ENCODE measurements at regions not wholly inside any gene's neighbourhood (a gene's known extent, or its start where the extent isn't known, plus 50 kb on each side); places are given as distances from the start of the nearest gene placed in this dataset.
A peak's percentile ranks its signal among the peaks of the same experiment; 100 is the strongest.
"Not testable (repeated sequence)": the region's sequence is repeated elsewhere in the genome, so short reads cannot be mapped to it uniquely, and the experiment has no call there.

DNA sequence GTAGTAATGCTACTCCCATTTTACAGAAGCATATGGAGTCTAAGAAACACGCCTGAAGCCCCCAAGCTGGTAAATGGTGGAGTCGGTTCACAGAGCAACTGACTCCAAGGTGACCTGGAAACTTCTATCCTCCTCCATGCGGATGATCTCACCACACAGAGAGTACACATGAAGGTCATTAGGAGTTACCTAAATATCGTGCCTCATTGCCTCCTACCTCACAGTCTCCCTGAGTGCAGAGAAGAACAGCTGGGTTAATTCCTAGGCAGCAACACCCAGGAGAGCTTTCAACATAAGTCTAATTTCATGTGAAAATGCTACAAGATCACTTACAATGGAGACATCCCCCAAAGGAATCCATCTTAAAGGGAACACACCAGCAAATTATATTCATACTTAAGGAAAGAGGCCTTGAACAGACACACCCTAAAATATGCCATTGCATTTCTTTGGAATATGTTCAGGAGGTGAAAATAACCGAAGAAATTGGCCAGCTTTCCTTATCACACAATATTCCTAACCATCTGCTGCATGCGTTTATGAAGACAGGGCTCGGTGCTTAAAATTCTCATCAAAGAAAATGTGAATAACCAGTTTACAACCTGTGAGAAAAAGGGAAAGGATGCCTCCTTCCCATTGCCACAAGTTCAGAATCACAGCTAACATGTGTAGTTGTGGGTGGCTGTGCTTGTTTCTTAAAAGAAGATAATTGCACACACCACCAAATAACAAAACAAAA lies 203.6 kb upstream of the NBEA start:
- TF ChIP-seq CTCF (IDR thresholded peaks at IDR 0.05) (no peak), POLR2A (IDR thresholded peaks at IDR 0.05) (no peak)
- H3K9me3 ChIP-seq, result no peaks in the 10 kb centered on the region
- H3K27ac ChIP-seq, result no peak overlapping the region
- H3K36me3 ChIP-seq, result no peaks in the 10 kb centered on the region
- no peak overlapping the region for H3K4me3 ChIP-seq
- no peaks in the 10 kb centered on the region for H3K4me1 ChIP-seq
- DNase-seq, result no peak
- no peaks in the 10 kb centered on the region for H3K27me3 ChIP-seq

- DNase-seq, H3K4me1 ChIP-seq, H3K27me3 ChIP-seq, H3K36me3 ChIP-seq, H3K27ac ChIP-seq, H3K4me3 ChIP-seq, H3K9me3 ChIP-seq: not testable (repeated sequence)
These were observed 195.0 kb upstream of the NBEA start for GRCh38 chr13:34747056-34747455.

DNA sequence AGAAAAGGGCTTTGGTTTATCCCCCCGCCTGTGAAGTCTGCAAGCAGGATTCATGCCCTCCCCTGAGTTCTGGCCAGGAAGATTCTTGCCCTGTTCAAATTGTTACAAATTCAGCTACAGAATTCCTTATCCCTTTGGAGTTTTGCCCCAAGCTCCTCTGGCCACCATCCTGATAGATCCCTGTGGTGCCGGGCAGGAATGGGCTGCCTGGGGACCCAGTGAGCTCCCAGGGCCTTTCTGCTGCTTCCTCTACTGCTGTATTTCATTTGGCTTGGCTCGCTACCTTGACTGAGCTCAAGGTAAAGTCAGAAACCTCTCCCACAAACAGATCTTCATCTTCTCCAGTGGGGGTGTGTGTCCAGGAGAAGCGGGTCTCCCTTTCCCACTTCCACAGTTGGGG lies 194.6 kb upstream of the NBEA start:
- no peaks in the 10 kb centered on the region for H3K9me3 ChIP-seq
- H3K4me3 ChIP-seq, result no peak overlapping the region
- no peaks in the 10 kb centered on the region for H3K36me3 ChIP-seq
- no peak overlapping the region for H3K27ac ChIP-seq
- H3K27me3 ChIP-seq, result no peaks in the 10 kb centered on the region
- no peak for DNase-seq
- TF ChIP-seq POLR2A (IDR thresholded peaks at IDR 0.05) (no peak), CTCF (IDR thresholded peaks at IDR 0.05) (no peak)
- no peaks in the 10 kb centered on the region for H3K4me1 ChIP-seq

DNA sequence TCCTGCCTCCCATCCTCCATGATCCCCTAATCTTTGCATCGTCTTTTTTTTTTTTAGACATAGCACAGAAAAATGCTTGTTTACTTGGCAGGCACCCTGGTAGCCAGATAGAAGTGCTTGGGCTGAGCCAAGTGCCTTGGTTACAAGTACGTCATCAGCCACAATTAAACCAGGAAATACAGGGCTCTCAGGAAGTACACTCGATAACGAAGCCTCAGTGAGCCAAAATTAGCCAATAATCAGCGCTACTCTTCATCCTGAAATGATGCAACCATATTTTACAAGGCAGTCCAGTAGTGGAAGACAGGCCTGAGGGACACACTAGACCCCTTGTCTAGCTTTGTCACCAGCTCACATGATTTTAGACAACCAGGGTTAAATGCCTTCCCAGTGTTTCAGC lies 194.0 kb upstream of the NBEA start:
- no peak for DNase-seq
- no peak overlapping the region for H3K4me3 ChIP-seq
- H3K4me1 ChIP-seq, result no peaks in the 10 kb centered on the region
- H3K9me3 ChIP-seq, result no peaks in the 10 kb centered on the region
- no peaks in the 10 kb centered on the region for H3K27me3 ChIP-seq
- TF ChIP-seq POLR2A (IDR thresholded peaks at IDR 0.05), result no peak
- no peak for TF ChIP-seq CTCF (IDR thresholded peaks at IDR 0.05)
- peak overlapping the region in 1 of 4 donors; percentile 16 for H3K27ac ChIP-seq
- H3K36me3 ChIP-seq, result no peaks in the 10 kb centered on the region

DNA sequence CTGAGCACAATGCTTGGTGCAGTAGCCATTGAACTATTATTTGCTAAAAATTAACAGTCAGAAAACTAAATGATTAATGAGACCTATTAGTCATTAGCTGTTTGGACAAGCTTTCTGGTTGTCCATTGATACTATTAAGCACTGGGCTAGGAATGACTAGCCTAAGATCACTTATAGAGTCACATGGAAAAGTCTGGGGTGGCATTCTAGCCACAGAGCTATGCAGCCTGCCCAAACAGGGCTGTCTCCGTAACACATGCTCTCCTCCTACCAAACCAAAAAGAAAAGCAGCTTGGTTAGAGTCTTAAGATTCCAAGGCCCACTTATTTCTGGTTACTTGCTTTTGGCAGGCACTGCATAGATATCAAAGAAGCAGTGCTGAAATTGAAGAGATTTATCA lies 193.5 kb upstream of the NBEA start:
- H3K27me3 ChIP-seq, result no peaks in the 10 kb centered on the region
- no peak overlapping the region for H3K27ac ChIP-seq
- H3K36me3 ChIP-seq, result no peaks in the 10 kb centered on the region
- H3K4me1 ChIP-seq, result no peaks in the 10 kb centered on the region
- no peaks in the 10 kb centered on the region for H3K9me3 ChIP-seq
- no peak for TF ChIP-seq POLR2A (IDR thresholded peaks at IDR 0.05)
- no peak for TF ChIP-seq CTCF (IDR thresholded peaks at IDR 0.05)
- H3K4me3 ChIP-seq, result no peak overlapping the region
- DNase-seq, result no peak

GRCh38 chr13:34749046-34749445 lies 193.0 kb upstream of the NBEA start:
- Histone ChIP-seq H3K27ac (no peak overlapping the region), H3K27me3 (no peaks in the 10 kb centered on the region), H3K9me3 (no peaks in the 10 kb centered on the region), H3K4me3 (no peak overlapping the region), H3K36me3 (no peaks in the 10 kb centered on the region), H3K4me1 (no peaks in the 10 kb centered on the region)
- DNase-seq, result no peak
- TF ChIP-seq POLR2A (IDR thresholded peaks at IDR 0.05) (no peak), CTCF (IDR thresholded peaks at IDR 0.05) (no peak)

Data from Peyer's patch (tissue), 4 donors.